ENCODE measurements at regions not wholly inside any gene's neighbourhood (a gene's known extent, or its start where the extent isn't known, plus 50 kb on each side); places are given as distances from the start of the nearest gene placed in this dataset.

GRCh38 chr3:59262076-59262498, 212.3 kb upstream of the CFAP20DC start:
- Histone ChIP-seq H3K36me3 (no peaks in the 10 kb centered on the region), H3K9me3 (no peaks in the 10 kb centered on the region), H3K4me3 (no peak overlapping the region), H3K27me3 (no peaks in the 10 kb centered on the region), H3K4me1 (no peaks in the 10 kb centered on the region), H3K27ac (no peak overlapping the region)
- ATAC-seq (ENCODE audit: low FRiP score in 2 of 2): peak in 1 of 2 donors; percentile 36
- no peak for DNase-seq
- 83 to 98% methylated on average over 2 of the region's 2 CpGs for WGBS, 2 donors
- TF ChIP-seq EP300 (IDR thresholded peaks at IDR 0.05) (no peak), POLR2A (IDR thresholded peaks at IDR 0.05) (no peak), POLR2AphosphoS5 (IDR thresholded peaks at IDR 0.05) (no peak)
- TF ChIP-seq, protein P1, sequence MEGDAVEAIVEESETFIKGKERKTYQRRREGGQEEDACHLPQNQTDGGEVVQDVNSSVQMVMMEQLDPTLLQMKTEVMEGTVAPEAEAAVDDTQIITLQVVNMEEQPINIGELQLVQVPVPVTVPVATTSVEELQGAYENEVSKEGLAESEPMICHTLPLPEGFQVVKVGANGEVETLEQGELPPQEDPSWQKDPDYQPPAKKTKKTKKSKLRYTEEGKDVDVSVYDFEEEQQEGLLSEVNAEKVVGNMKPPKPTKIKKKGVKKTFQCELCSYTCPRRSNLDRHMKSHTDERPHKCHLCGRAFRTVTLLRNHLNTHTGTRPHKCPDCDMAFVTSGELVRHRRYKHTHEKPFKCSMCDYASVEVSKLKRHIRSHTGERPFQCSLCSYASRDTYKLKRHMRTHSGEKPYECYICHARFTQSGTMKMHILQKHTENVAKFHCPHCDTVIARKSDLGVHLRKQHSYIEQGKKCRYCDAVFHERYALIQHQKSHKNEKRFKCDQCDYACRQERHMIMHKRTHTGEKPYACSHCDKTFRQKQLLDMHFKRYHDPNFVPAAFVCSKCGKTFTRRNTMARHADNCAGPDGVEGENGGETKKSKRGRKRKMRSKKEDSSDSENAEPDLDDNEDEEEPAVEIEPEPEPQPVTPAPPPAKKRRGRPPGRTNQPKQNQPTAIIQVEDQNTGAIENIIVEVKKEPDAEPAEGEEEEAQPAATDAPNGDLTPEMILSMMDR (IDR thresholded peaks at IDR 0.05): no peak

DNA sequence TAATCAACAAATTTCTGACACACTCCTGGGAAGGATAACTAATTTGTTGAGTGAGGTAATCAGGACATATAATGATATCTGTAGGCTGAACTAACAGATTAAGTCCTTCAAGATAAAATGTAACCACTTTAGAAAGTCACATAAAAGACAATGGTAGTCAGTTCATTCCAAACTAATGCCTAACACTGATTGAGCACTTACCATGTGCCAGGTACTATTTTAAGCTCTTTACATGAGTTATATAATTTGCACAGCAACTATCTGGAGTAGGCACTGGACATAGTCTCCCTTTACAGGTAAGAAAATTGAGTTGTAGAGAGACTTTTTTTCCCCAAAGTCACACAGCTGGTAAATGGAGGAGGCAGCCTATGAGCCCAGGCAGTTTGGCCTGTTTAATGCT, 211.2 kb upstream of the CFAP20DC start:
- TF ChIP-seq POLR2AphosphoS5 (IDR thresholded peaks at IDR 0.05): no peak
- no peak for TF ChIP-seq EP300 (IDR thresholded peaks at IDR 0.05)
- no peak for TF ChIP-seq POLR2A (IDR thresholded peaks at IDR 0.05)
- TF ChIP-seq, protein P1 (IDR thresholded peaks at IDR 0.05): no peak
- Histone ChIP-seq H3K4me3 (no peak overlapping the region), H3K27ac (no peak overlapping the region), H3K36me3 (no peaks in the 10 kb centered on the region), H3K9me3 (no peaks in the 10 kb centered on the region), H3K27me3 (no peaks in the 10 kb centered on the region), H3K4me1 (no peaks in the 10 kb centered on the region)
- DNase-seq: no peak
- no peak for ATAC-seq (ENCODE audit: low FRiP score in 2 of 2)

- TF ChIP-seq POLR2AphosphoS5 (IDR thresholded peaks at IDR 0.05) (no peak), EP300 (IDR thresholded peaks at IDR 0.05) (no peak)
- TF ChIP-seq, protein P1 (IDR thresholded peaks at IDR 0.05): no peak
- ATAC-seq (ENCODE audit: low FRiP score in 2 of 2): no peak
- H3K27me3 ChIP-seq: no peaks in the 10 kb centered on the region
- no peak for DNase-seq
- H3K4me1 ChIP-seq: no peaks in the 10 kb centered on the region
- no peak overlapping the region for H3K27ac ChIP-seq
- H3K4me3 ChIP-seq: no peak overlapping the region
- no peaks in the 10 kb centered on the region for H3K36me3 ChIP-seq
- 89 to 93% methylated on average over 8 of the region's 8 CpGs for WGBS, 2 donors
- no peaks in the 10 kb centered on the region for H3K9me3 ChIP-seq
Measured at GRCh38 chr3:59258550-59259260, 208.9 kb upstream of the CFAP20DC start.

DNA sequence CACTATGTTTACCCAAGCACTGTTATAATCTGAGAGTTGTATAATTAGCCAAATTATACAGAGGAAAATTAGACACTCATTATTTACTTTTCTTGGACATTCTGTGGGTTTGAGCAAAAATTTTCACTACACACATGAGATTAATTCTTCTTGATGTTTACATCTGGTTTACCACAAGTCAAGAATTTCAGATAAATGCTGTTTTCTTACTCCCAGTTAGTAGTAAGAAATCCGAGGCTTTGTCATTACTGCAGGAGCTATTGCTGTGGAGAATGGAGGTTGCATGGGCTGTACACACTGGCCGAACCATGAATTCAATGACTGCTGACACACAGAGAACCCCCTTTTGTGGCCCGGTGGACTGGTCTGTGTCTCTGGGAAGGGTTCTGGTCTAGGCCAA, 207.7 kb upstream of the CFAP20DC start:
- Histone ChIP-seq H3K4me3 (no peak overlapping the region), H3K9me3 (no peaks in the 10 kb centered on the region), H3K36me3 (no peaks in the 10 kb centered on the region), H3K27me3 (no peaks in the 10 kb centered on the region), H3K27ac (no peak overlapping the region), H3K4me1 (no peaks in the 10 kb centered on the region)
- 91 to 92% methylated on average over 3 of the region's 3 CpGs for WGBS, 2 donors
- DNase-seq (no peak), ATAC-seq (ENCODE audit: low FRiP score in 2 of 2) (no peak)
- TF ChIP-seq POLR2AphosphoS5 (IDR thresholded peaks at IDR 0.05): no peak
- TF ChIP-seq POLR2A (IDR thresholded peaks at IDR 0.05): no peak
- TF ChIP-seq, protein P1 (IDR thresholded peaks at IDR 0.05): no peak
- no peak for TF ChIP-seq EP300 (IDR thresholded peaks at IDR 0.05)

DNA sequence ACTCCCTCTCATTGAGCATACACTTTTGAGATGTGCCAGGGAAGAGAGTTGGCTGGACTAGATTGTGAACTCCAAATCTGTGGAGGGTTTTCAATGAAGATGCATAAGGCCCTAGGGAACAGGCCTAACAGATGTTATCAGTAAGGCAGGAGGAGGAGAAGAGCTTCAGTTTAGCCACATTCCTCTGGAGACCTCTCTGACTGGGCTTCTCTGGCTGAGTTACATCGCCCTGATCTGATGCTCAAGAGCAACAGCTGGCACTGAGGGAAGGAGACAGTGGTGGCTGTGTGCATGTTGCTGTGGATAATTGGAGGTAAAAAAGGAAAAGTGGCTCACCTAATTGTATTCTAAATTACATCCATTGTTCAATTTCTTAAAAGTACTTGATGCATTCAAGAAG, 206.4 kb upstream of the CFAP20DC start:
- no peak for TF ChIP-seq POLR2AphosphoS5 (IDR thresholded peaks at IDR 0.05)
- TF ChIP-seq, protein P1 (IDR thresholded peaks at IDR 0.05): no peak
- Histone ChIP-seq H3K36me3 (no peaks in the 10 kb centered on the region), H3K27ac (no peak overlapping the region), H3K9me3 (no peaks in the 10 kb centered on the region), H3K4me3 (no peak overlapping the region), H3K27me3 (no peaks in the 10 kb centered on the region), H3K4me1 (no peaks in the 10 kb centered on the region)
- DNase-seq (no peak), ATAC-seq (ENCODE audit: low FRiP score in 2 of 2) (no peak)
- 91 to 100% methylated on average over 1 of the region's 1 CpG for WGBS, 2 donors
